G401 (cell line): ENCODE measurements at regions not wholly inside any gene's neighbourhood (a gene's known extent, or its start where the extent isn't known, plus 50 kb on each side); places are given as distances from the start of the nearest gene placed in this dataset.

Source experiments
- DNase-seq: peaks from one replicate; pipeline ENCODE4 v3.0.0-alpha.2; 2015; ENCODE audit warnings: low spot score
- in situ Hi-C: cut with HindIII; loops from 2 replicates; pipeline ENCODE4 v1.10.0; 2016; ENCODE audit warnings: low sequenced_read_pairs, mixed read lengths

GRCh38 chr7:131882321-131882720 lies 325.9 kb upstream of the PODXL start:
- in situ Hi-C loops, result no loop called here
- no peak for DNase-seq

GRCh38 chr7:131880078-131880477 lies 323.6 kb upstream of the PODXL start:
- in situ Hi-C loops, result no loop called here
- DNase-seq, result peak; percentile 17

GRCh38 chr7:131879424-131879823 lies 323.0 kb upstream of the PODXL start:
- in situ Hi-C loops, result no loop called here
- peak; percentile 76 for DNase-seq

- DNase-seq, result no peak
- in situ Hi-C loops, result no loop called here
Measured at GRCh38 chr7:131878777-131879176, 322.3 kb upstream of the PODXL start.

- DNase-seq, result no peak
- in situ Hi-C loops, result no loop called here
Measured at GRCh38 chr7:131873581-131873980, 317.2 kb upstream of the PODXL start.

GRCh38 chr7:131869986-131870385 lies 313.6 kb upstream of the PODXL start:
- in situ Hi-C loops, result no loop called here
- no peak for DNase-seq

GRCh38 chr7:131869169-131869844 lies 312.9 kb upstream of the PODXL start:
- no peak for DNase-seq
- in situ Hi-C loops, result no loop called here

- DNase-seq, result no peak
- in situ Hi-C loops, result no loop called here
Measured at GRCh38 chr7:131867461-131867860, 311.0 kb upstream of the PODXL start.

- DNase-seq, result no peak
- in situ Hi-C loops, result no loop called here
Measured at GRCh38 chr7:131865911-131866310, 309.5 kb upstream of the PODXL start.

GRCh38 chr7:131861620-131862346 lies 305.4 kb upstream of the PODXL start:
- DNase-seq, result no peak
- in situ Hi-C loops, result no loop called here

GRCh38 chr7:131859147-131859821 lies 302.9 kb upstream of the PODXL start:
- in situ Hi-C loops, result no loop called here
- peak; percentile 66 for DNase-seq

GRCh38 chr7:131858611-131859010 lies 302.2 kb upstream of the PODXL start:
- peak; percentile 11 for DNase-seq
- in situ Hi-C loops, result no loop called here

GRCh38 chr7:131849472-131849871 lies 293.0 kb upstream of the PODXL start:
- in situ Hi-C loops, result no loop called here

GRCh38 chr7:131848033-131848432 lies 291.6 kb upstream of the PODXL start:
- in situ Hi-C loops, result no loop called here

More at GRCh38 chr7:131849472-131849871, 293.0 kb upstream of the PODXL start:
- DNase-seq, result no peak

GRCh38 chr7:131845573-131846314 lies 289.3 kb upstream of the PODXL start:
- no peak for DNase-seq
- in situ Hi-C loops, result no loop called here

More at GRCh38 chr7:131848033-131848432, 291.6 kb upstream of the PODXL start:
- no peak for DNase-seq

- in situ Hi-C loops, result no loop called here
- no peak for DNase-seq
Measured at GRCh38 chr7:131844369-131844768, 287.9 kb upstream of the PODXL start.

- in situ Hi-C loops, result no loop called here
- no peak for DNase-seq
Measured at GRCh38 chr7:131843898-131844331, 287.5 kb upstream of the PODXL start.

- no peak for DNase-seq
- in situ Hi-C loops, result no loop called here
Measured at GRCh38 chr7:131839967-131840690, 283.7 kb upstream of the PODXL start.

- DNase-seq, result no peak
- in situ Hi-C loops, result no loop called here
Measured at GRCh38 chr7:131836733-131837132, 280.3 kb upstream of the PODXL start.
